Lower leg skin (tissue), 3 donors: ENCODE measurements at regions not wholly inside any gene's neighbourhood (a gene's known extent, or its start where the extent isn't known, plus 50 kb on each side); places are given as distances from the start of the nearest gene placed in this dataset.

ENCODE experiments used
- CTCF ChIP-seq, 3 donors: fragments of 450-650 bp; IDR thresholded peaks; one replicate each; pipeline ENCODE4 v1.5.1; 2016; ENCODE audit warnings: antibody characterized with exemption in 3 of 3, mild to moderate bottlenecking in 3 of 3, moderate library complexity in 2 of 3
- POLR2A ChIP-seq, 2 donors: fragments of 450-650 bp; IDR thresholded peaks; one replicate each; pipeline ENCODE4 v1.6.1; 2016 to 2017; ENCODE audit warnings: antibody characterized with exemption in 2 of 2, mild to moderate bottlenecking in 1 of 2, moderate library complexity in 1 of 2

- TF ChIP-seq CTCF (IDR thresholded peaks at IDR 0.05) (no peak), POLR2A (IDR thresholded peaks at IDR 0.05) (no peak)
Observed at GRCh38 chr3:31025541-31025940, 131.1 kb upstream of the GADL1 start.
